ENCODE measurements at regions not wholly inside any gene's neighbourhood (a gene's known extent, or its start where the extent isn't known, plus 50 kb on each side); places are given as distances from the start of the nearest gene placed in this dataset.

- TF ChIP-seq CTCF (IDR thresholded peaks at IDR 0.05) = no peak
- no peak for TF ChIP-seq POLR2AphosphoS5 (IDR thresholded peaks at IDR 0.05)
These were observed 437.7 kb upstream of the FAR2 start for GRCh38 chr12:28711421-28711820.
